NT2/D1 (cell line): ENCODE measurements at regions not wholly inside any gene's neighbourhood (a gene's known extent, or its start where the extent isn't known, plus 50 kb on each side); places are given as distances from the start of the nearest gene placed in this dataset.

ENCODE experiments used
- YY1 ChIP-seq: IDR thresholded peaks from 2 replicates; pipeline ENCODE4 v1.6.1; 2011; ENCODE audit not compliant: insufficient read length, insufficient read depth
- ZNF274 ChIP-seq: IDR thresholded peaks from 2 replicates; pipeline ENCODE4 v1.6.1; 2011; ENCODE audit warnings: mild to moderate bottlenecking, low read depth, low read length

GRCh38 chr5:142408536-142408935 lies 83.7 kb upstream of the SPRY4 start:
- TF ChIP-seq YY1 (no peak), ZNF274 (no peak)
